Ammon's horn (tissue), 1 donor: ENCODE measurements at regions not wholly inside any gene's neighbourhood (a gene's known extent, or its start where the extent isn't known, plus 50 kb on each side); places are given as distances from the start of the nearest gene placed in this dataset.
"Not testable (repeated sequence)": the region's sequence is repeated elsewhere in the genome, so short reads cannot be mapped to it uniquely, and the experiment has no call there.

Experiments used
- DNase-seq: peaks from one replicate; pipeline ENCODE4 v3.0.0-alpha.2; 2016; ENCODE audit warnings: low spot score

GRCh38 chr11:121358760-121359159, 66.2 kb downstream of the SC5D start:
- DNase-seq, result no peak

- DNase-seq, result no peak
Observed at GRCh38 chr11:121359591-121359990, 67.0 kb downstream of the SC5D start.

- DNase-seq, result not testable (repeated sequence)
Observed at GRCh38 chr11:121362955-121363354, 70.4 kb downstream of the SC5D start.

GRCh38 chr11:121365304-121365703, 72.7 kb downstream of the SC5D start:
- DNase-seq, result peak; percentile 54

GRCh38 chr11:121366038-121366437, 73.5 kb downstream of the SC5D start:
- DNase-seq, result no peak

GRCh38 chr11:121367001-121367843, 74.7 kb downstream of the SC5D start:
- DNase-seq, result peak; percentile 38

GRCh38 chr11:121367844-121368225, 75.3 kb downstream of the SC5D start:
- no peak for DNase-seq

- no peak for DNase-seq
Observed at GRCh38 chr11:121368364-121369240, 76.0 kb downstream of the SC5D start.

- DNase-seq, result no peak
Observed at GRCh38 chr11:121369366-121369765, 76.8 kb downstream of the SC5D start.

GRCh38 chr11:121372028-121372427, 79.5 kb downstream of the SC5D start:
- no peak for DNase-seq

- no peak for DNase-seq
Observed at GRCh38 chr11:121372671-121373429, 79.3 kb upstream of the SORL1 start.

- no peak for DNase-seq
Observed at GRCh38 chr11:121374286-121374985, 77.7 kb upstream of the SORL1 start.

- no peak for DNase-seq
Observed at GRCh38 chr11:121376130-121376529, 76.0 kb upstream of the SORL1 start.

GRCh38 chr11:121379145-121379810, 72.8 kb upstream of the SORL1 start:
- not testable (repeated sequence) for DNase-seq

GRCh38 chr11:121383716-121384115, 68.4 kb upstream of the SORL1 start:
- peak; percentile 54 for DNase-seq

GRCh38 chr11:121385688-121386087, 66.4 kb upstream of the SORL1 start:
- DNase-seq, result peak; percentile 42
